Ishikawa (cell line): ENCODE measurements at regions not wholly inside any gene's neighbourhood (a gene's known extent, or its start where the extent isn't known, plus 50 kb on each side); places are given as distances from the start of the nearest gene placed in this dataset.

Experiments used
- CEBPB ChIP-seq: IDR thresholded peaks from 2 replicates; pipeline ENCODE4 v1.6.1; 2012
- CREB1 ChIP-seq: IDR thresholded peaks from 2 replicates; pipeline ENCODE4 v1.6.1; 2012; ENCODE audit warnings: low read depth
- EGR1 ChIP-seq: IDR thresholded peaks from 2 replicates; pipeline ENCODE4 v1.6.1; 2012
- EP300 ChIP-seq: IDR thresholded peaks from 2 replicates; pipeline ENCODE4 v1.6.1; 2012; ENCODE audit warnings: borderline replicate concordance
- FOXM1 ChIP-seq: IDR thresholded peaks from 2 replicates; pipeline ENCODE4 v1.6.1; 2012; ENCODE audit warnings: low read depth, borderline replicate concordance
- MAX ChIP-seq: IDR thresholded peaks from 2 replicates; pipeline ENCODE4 v1.6.1; 2012
- NFIC ChIP-seq: IDR thresholded peaks from 2 replicates; pipeline ENCODE4 v1.6.1; 2012
- RAD21 ChIP-seq: IDR thresholded peaks from 2 replicates; pipeline ENCODE4 v1.6.1; 2012; ENCODE audit warnings: low read depth
- REST ChIP-seq: IDR thresholded peaks from 2 replicates; pipeline ENCODE4 v1.6.1; 2012; ENCODE audit warnings: low read depth, mild to moderate bottlenecking
- TAF1 ChIP-seq: IDR thresholded peaks from 2 replicates; pipeline ENCODE4 v1.6.1; 2012; ENCODE audit warnings: low read depth, mild to moderate bottlenecking
- TCF12 ChIP-seq: IDR thresholded peaks from 2 replicates; pipeline ENCODE4 v1.6.1; 2012; ENCODE audit warnings: low read depth
- TEAD4 ChIP-seq: IDR thresholded peaks from 2 replicates; pipeline ENCODE4 v1.6.1; 2012
- USF1 ChIP-seq: IDR thresholded peaks from 2 replicates; pipeline ENCODE4 v1.6.1; 2012
- YY1 ChIP-seq: IDR thresholded peaks from 2 replicates; pipeline ENCODE4 v1.6.1; 2012; ENCODE audit warnings: low read depth
- ZBTB7A ChIP-seq: IDR thresholded peaks from 2 replicates; pipeline ENCODE4 v1.6.1; 2012; ENCODE audit warnings: low read depth

GRCh38 chr18:64278026-64278425, 129.1 kb upstream of the LINC00305 start:
- TF ChIP-seq FOXM1 (no peak), CREB1 (no peak), NFIC (no peak), REST (no peak), MAX (no peak), CEBPB (no peak), TCF12 (no peak), EP300 (no peak), ZBTB7A (no peak), EGR1 (no peak)

GRCh38 chr18:64276311-64277090, 127.6 kb upstream of the LINC00305 start:
- TF ChIP-seq EGR1 (no peak), EP300 (no peak), YY1 (no peak), FOXM1 (no peak), CREB1 (no peak), TAF1 (no peak), NFIC (no peak), REST (no peak), ZBTB7A (no peak), RAD21 (no peak), TCF12 (no peak), TEAD4 (no peak), USF1 (no peak), CEBPB (no peak), MAX (no peak)

- TF ChIP-seq TAF1 (no peak), CREB1 (no peak), NFIC (no peak), ZBTB7A (no peak), EP300 (no peak), MAX (no peak), FOXM1 (no peak), YY1 (no peak), EGR1 (no peak), RAD21 (no peak), CEBPB (no peak), REST (no peak), TCF12 (no peak), USF1 (no peak), TEAD4 (no peak)
Measured at GRCh38 chr18:64275593-64276300, 126.9 kb upstream of the LINC00305 start.
